SK-N-SH (cell line): ENCODE measurements at regions not wholly inside any gene's neighbourhood (a gene's known extent, or its start where the extent isn't known, plus 50 kb on each side); places are given as distances from the start of the nearest gene placed in this dataset.

Experiments used
- CTCF ChIA-PET: fragments of 300-600, 350-600 bp; formaldehyde crosslinking; extraction: SDS; loops from one replicate; lab custom pipeline; 2021; lab: Yijun Ruan, JAX
- POLR2A ChIA-PET: fragments of 350-600 bp; sonication (Branson Sonifier 250); formaldehyde crosslinking; extraction: SDS; loops from one replicate; lab custom pipeline; 2020; ENCODE audit warnings: antibody characterized with exemption, inconsistent platforms; lab: Yijun Ruan, JAX
- DNase-seq: peaks from one replicate; pipeline ENCODE4 v3.0.0; 2012
- H2AFZ ChIP-seq: fragments of 200-600 bp; sonication (generic); 2 replicates; pipeline ENCODE4 v1.8.1; 2016; ENCODE audit warnings: antibody characterized with exemption, mild to moderate bottlenecking, low read depth
- H3F3A ChIP-seq: fragments of 200-600 bp; sonication (generic); replicated peaks from 2 replicates; pipeline ENCODE3; 2016; ENCODE audit warnings: antibody characterized with exemption, mild to moderate bottlenecking; ENCODE audit not compliant: insufficient read depth
- H3K27ac ChIP-seq, 2 experiments: fragments of 200-500 bp in 1 of 2; fragments of 200-600 bp in 1 of 2; sonication (Bioruptor generic) in 1 of 2; sonication (generic), shearing (Covaris generic) in 1 of 2; 2 replicates each; pipeline versions ENCODE4 v1.5.1 to v1.6.1; 2014 to 2016; ENCODE audit warnings: low read depth in 2 of 2, inconsistent platforms in 1 of 2, low read length in 1 of 2, mild to moderate bottlenecking in 1 of 2, mixed read lengths in 1 of 2
- H3K27me3 ChIP-seq: fragments of 200-600 bp; sonication (generic), shearing (Covaris generic); 2 replicates; pipeline ENCODE4 v1.6.1; 2016; ENCODE audit warnings: mixed run types; ENCODE audit not compliant: insufficient read depth
- H3K36me3 ChIP-seq, 2 experiments: fragments of 200-500 bp in 1 of 2; fragments of 200-600 bp in 1 of 2; sonication (Bioruptor generic) in 1 of 2; sonication (generic) in 1 of 2; replicated peaks in 1 of 2; 2 replicates each; pipeline versions ENCODE3 to v1.5.1; 2014 to 2016; ENCODE audit warnings: low read length in 1 of 2, mild to moderate bottlenecking in 1 of 2; ENCODE audit not compliant: insufficient read depth in 2 of 2, control insufficient read depth in 1 of 2
- H3K4me1 ChIP-seq, 2 experiments: fragments of 200-500 bp in 1 of 2; fragments of 200-600 bp in 1 of 2; sonication (Bioruptor generic) in 1 of 2; sonication (generic), shearing (Covaris generic) in 1 of 2; 2 replicates each; pipeline versions ENCODE4 v1.5.1 to v1.6.1; 2014 to 2016; ENCODE audit warnings: low read depth in 1 of 2, low read length in 1 of 2, mixed run types in 1 of 2; ENCODE audit not compliant: insufficient read depth in 2 of 2, control insufficient read depth in 1 of 2
- H3K4me2 ChIP-seq: fragments of 200-600 bp; sonication (generic), shearing (Covaris generic); 2 replicates; pipeline ENCODE4 v1.6.1; 2017; ENCODE audit warnings: mixed run types
- H3K4me3 ChIP-seq, 2 experiments: fragments of 200-500 bp in 1 of 2; fragments of 200-600 bp in 1 of 2; sonication (Bioruptor generic) in 1 of 2; sonication (generic), shearing (Covaris generic) in 1 of 2; 2 replicates each; pipeline versions ENCODE4 v1.5.1 to v1.8.1; 2014 to 2016; ENCODE audit warnings: low read depth in 2 of 2, inconsistent platforms in 1 of 2, low read length in 1 of 2, mild to moderate bottlenecking in 1 of 2, mixed read lengths in 1 of 2, moderate library complexity in 1 of 2
- H3K79me2 ChIP-seq: fragments of 200-600 bp; sonication (generic); 2 replicates; pipeline ENCODE4 v1.8.1; 2017; ENCODE audit warnings: mild to moderate bottlenecking; ENCODE audit not compliant: insufficient read depth
- H3K9ac ChIP-seq: fragments of 200-600 bp; sonication (generic); 2 replicates; pipeline ENCODE4 v1.6.1; 2017; ENCODE audit warnings: mixed run types
- H3K9me2 ChIP-seq: fragments of 200-600 bp; sonication (generic); 2 replicates; pipeline ENCODE4 v1.6.1; 2017; ENCODE audit warnings: mixed run types
- H3K9me3 ChIP-seq: fragments of 200-600 bp; sonication (generic); 2 replicates; pipeline ENCODE4 v1.6.1; 2017; ENCODE audit warnings: mixed run types, mild to moderate bottlenecking, moderate library complexity
- H4K20me1 ChIP-seq: fragments of 200-600 bp; sonication (generic); 2 replicates; pipeline ENCODE4 v1.6.1; 2017; ENCODE audit warnings: mild to moderate bottlenecking, mixed run types; ENCODE audit not compliant: insufficient read depth
- CTCF ChIP-seq: fragments of 200-600 bp; sonication (generic); IDR thresholded peaks from 2 replicates; pipeline ENCODE4 v1.6.1; 2017; ENCODE audit warnings: antibody characterized with exemption, mild to moderate bottlenecking, moderate library complexity
- ELF1 ChIP-seq: IDR thresholded peaks from 2 replicates; pipeline ENCODE4 v1.4.0; 2012
- GABPA ChIP-seq: IDR thresholded peaks from 2 replicates; pipeline ENCODE4 v1.4.0; 2012; ENCODE audit warnings: low read depth, mild to moderate bottlenecking
- JUND ChIP-seq: IDR thresholded peaks from 2 replicates; pipeline ENCODE4 v1.4.0; 2012
- NFIC ChIP-seq: IDR thresholded peaks from 2 replicates; pipeline ENCODE4 v1.4.0; 2012; ENCODE audit warnings: borderline replicate concordance
- PBX3 ChIP-seq: IDR thresholded peaks from 2 replicates; pipeline ENCODE4; 2012
- RFX5 ChIP-seq: IDR thresholded peaks from 2 replicates; pipeline ENCODE4 v1.6.1; 2012; ENCODE audit warnings: mild to moderate bottlenecking, improper control_type of control experiment, low read length
- RXRA ChIP-seq: IDR thresholded peaks from 2 replicates; pipeline ENCODE4 v1.4.0; 2012; ENCODE audit warnings: low read depth, mild to moderate bottlenecking, borderline replicate concordance
- SMC3 ChIP-seq: IDR thresholded peaks from 2 replicates; pipeline ENCODE4 v1.6.1; 2012; ENCODE audit warnings: low read depth, low read length, improper control_type of control experiment
- TCF12 ChIP-seq: IDR thresholded peaks from 2 replicates; pipeline ENCODE4 v1.4.0; 2012
- USF1 ChIP-seq: IDR thresholded peaks from 2 replicates; pipeline ENCODE4 v1.4.0; 2012; ENCODE audit warnings: low read depth, borderline replicate concordance
- USF2 ChIP-seq: fragments of 150-350 bp; IDR thresholded peaks from 2 replicates; pipeline ENCODE4 v1.6.1; 2017; ENCODE audit warnings: antibody characterized with exemption, low read length, low read depth, borderline replicate concordance
- YY1 ChIP-seq: IDR thresholded peaks from 2 replicates; pipeline ENCODE4 v1.4.0; 2012; ENCODE audit warnings: low read depth, mild to moderate bottlenecking
- WGBS: methylation state at CpG from one replicate; pipeline ENCODE4 v1.1.6; 2017; ENCODE audit warnings: low lambda C conversion rate; 5-methylcytosine and 5-hydroxymethylcytosine counted together

- no peak for TF ChIP-seq PBX3
- TF ChIP-seq JUND = no peak
Observed at GRCh38 chr6:163808871-163809270, 394.4 kb downstream of the QKI start (continued).

GRCh38 chr6:163808231-163808630 lies 393.7 kb downstream of the QKI start:
- CTCF ChIA-PET = no interaction called here
- H3K4me2 ChIP-seq = no peak overlapping the region
- DNase-seq = no peak
- no peak overlapping the region for H3K9ac ChIP-seq
- POLR2A ChIA-PET = no interaction called here
- no peaks in the 10 kb centered on the region for H3K9me2 ChIP-seq
- no peak overlapping the region for H3K4me3 ChIP-seq
- no peaks in the 10 kb centered on the region for H3K79me2 ChIP-seq
- H3K27ac ChIP-seq = no peak overlapping the region
- no peaks in the 10 kb centered on the region for H3K36me3 ChIP-seq
- no peak overlapping the region for H2AFZ ChIP-seq
- no peaks in the 10 kb centered on the region for H4K20me1 ChIP-seq
- H3K27me3 ChIP-seq = no peaks in the 10 kb centered on the region
- 70% methylated on average over 6 of the region's 6 CpGs for WGBS
- H3K9me3 ChIP-seq = no peaks in the 10 kb centered on the region
- TF ChIP-seq RFX5 (no peak), GABPA (no peak), USF2 (no peak), SMC3 (no peak), YY1 (no peak), ELF1 (no peak), CTCF (no peak), RXRA (no peak), NFIC (no peak)
- TF ChIP-seq, all 33 proteins: peak for 0
- Histone ChIP-seq H3K4me1 (no peaks in the 10 kb centered on the region; a peak in 1 of 4 replicates), H3F3A (no peaks in the 10 kb centered on the region)

- H3K27ac ChIP-seq = no peak overlapping the region
- TF ChIP-seq USF1 (no peak), TCF12 (peak; percentile 36; the same call in 1 of the 2 replicates)
- no peak for DNase-seq
- H3K27me3 ChIP-seq = no peaks in the 10 kb centered on the region
- H4K20me1 ChIP-seq = no peaks in the 10 kb centered on the region
- no peaks in the 10 kb centered on the region for H3F3A ChIP-seq
- no peak overlapping the region for H3K9ac ChIP-seq
- H3K36me3 ChIP-seq = no peaks in the 10 kb centered on the region
- POLR2A ChIA-PET = no interaction called here
- no peak overlapping the region for H3K4me2 ChIP-seq
- 76% methylated on average over 12 of the region's 13 CpGs for WGBS
- CTCF ChIA-PET = interaction anchor here (1.3 kb wide), 1 partner anchor 120 kb away, joined by 3 read pairs; no protein-coding TSS in a partner anchor
- H3K9me3 ChIP-seq = no peaks in the 10 kb centered on the region
- no peaks in the 10 kb centered on the region; the same call in 1 of the 2 replicates for H3K9me2 ChIP-seq
- no peak overlapping the region for H2AFZ ChIP-seq
- H3K79me2 ChIP-seq = no peaks in the 10 kb centered on the region
- no peaks in the 10 kb centered on the region; a peak in 1 of 4 replicates for H3K4me1 ChIP-seq
- H3K4me3 ChIP-seq = no peak overlapping the region
Observed at GRCh38 chr6:163806755-163807499, 392.4 kb downstream of the QKI start.
